ENCODE measurements at regions not wholly inside any gene's neighbourhood (a gene's known extent, or its start where the extent isn't known, plus 50 kb on each side); places are given as distances from the start of the nearest gene placed in this dataset.
A peak's percentile ranks its signal among the peaks of the same experiment; 100 is the strongest.

DNA sequence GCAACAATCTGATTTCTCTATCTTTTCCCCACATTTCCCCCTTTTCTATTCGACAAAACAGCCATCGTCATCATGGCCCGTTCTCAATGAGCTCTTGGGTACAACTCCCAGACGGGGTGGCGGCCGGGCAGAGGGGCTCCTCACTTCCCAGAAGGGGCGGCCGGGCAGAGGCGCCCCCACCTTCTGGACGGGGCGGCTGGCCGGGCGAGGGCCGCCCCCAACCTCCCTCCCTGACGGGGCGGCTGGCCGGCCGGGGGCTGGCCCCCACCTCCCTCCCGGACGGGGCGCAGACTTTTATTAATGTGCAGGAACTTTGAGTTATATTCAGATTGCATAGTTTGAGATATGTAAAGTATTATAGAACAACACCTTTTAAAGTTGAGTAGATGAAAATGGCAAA, 64.4 kb upstream of the HPGD start:
- no peak for DNase-seq

DNA sequence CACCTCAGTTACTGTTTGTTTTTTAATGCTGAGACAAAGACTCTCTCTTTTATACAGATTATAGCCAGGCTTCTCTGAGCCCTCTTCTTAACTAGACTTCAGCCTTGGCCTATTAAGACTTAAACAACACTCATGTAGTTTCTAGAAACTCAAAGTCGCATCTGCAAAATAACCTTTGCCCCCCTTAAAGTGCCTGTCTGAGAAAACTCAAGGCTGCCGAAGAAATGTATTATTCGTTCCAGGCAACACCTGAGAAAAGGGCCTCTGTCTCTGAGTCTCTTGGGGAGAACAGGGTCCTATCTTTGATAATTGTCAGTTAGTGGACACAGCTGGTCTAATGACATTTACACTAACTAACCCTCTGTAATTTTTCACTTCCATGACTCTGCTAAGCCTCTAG, 60.8 kb upstream of the HPGD start:
- no peak for DNase-seq

GRCh38 chr4:174582463-174582862, 60.2 kb upstream of the HPGD start:
- DNase-seq: no peak

DNA sequence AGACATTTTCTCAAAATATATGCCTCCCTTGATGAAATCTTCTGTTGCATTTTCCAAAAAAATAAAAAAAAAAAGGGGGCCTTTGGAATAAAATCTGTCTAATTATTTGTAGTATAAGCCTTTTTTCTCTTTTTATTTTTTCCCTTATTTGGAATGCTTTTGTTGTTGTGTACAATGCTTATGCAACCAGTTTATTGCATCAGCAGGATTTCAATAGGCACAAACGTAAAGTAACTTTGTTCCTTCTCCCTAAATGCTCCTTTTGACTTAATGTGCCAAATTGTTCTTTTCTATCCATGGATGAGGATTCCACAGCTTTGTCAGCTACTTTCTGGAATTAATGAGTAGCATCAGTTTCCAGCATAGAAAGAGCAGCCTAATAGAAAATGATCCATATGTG, 59.6 kb upstream of the HPGD start:
- DNase-seq: peak; percentile 55 to 61

DNA sequence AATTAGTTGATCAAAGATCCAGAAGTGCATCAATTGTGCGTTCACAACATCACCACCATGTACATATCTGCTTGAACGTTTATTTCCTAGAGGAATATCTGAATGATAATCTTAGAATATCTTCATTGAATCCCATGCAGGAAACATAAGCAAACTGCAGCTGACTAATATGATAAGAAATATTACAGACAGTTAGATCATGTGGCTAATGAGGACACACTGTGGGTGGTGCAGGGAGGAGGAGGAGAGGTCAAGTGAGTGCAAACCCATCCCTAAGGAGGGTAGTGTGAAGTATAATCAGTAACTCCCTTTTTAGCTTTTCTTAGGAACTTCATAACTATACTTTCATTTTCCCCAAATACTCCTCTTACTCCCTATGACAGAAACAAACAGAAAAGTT, 58.3 kb upstream of the HPGD start:
- DNase-seq: peak; percentile 68 to 76

- DNase-seq: no peak
Observed at GRCh38 chr4:174579421-174579820, 57.1 kb upstream of the HPGD start.

DNA sequence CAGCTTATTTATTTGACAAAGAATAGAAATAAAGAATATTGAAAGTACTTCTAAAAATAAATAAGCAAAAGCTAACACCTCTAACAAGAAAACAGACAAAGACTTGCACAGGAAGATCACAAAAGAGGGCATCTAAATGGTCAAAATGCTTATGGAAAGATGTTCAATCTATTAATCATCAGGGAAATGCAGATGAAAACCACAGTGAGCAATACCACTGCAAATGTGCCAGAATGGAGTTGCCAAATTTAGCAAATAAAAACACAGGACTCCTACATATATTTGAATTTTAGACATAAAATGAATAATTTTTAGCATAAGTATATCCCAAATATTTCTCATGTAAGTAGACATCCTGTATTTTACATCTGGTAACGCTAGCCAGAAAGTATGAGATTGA, 56.1 kb upstream of the HPGD start:
- no peak for DNase-seq

DNA sequence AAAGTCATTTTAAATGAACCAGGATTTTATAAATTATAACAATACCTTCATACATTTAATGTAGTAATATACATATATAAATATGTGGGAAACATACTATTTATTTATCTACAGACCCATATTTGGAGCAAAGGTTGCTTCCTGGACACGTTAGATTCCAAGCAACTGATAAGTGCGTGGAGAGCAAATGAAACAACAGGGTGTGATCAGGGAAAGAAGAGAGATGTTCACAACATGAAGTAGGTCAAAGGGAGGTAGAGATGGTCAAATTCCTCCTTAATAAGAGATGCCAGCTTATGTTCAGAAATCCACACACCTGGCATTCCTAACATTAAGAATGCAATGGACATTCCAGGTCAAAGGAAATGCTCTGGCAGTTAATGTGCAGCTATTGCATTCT, 53.1 kb upstream of the HPGD start:
- no peak for DNase-seq
